Lower lobe of right lung (tissue), 2 donors: ENCODE measurements at regions not wholly inside any gene's neighbourhood (a gene's known extent, or its start where the extent isn't known, plus 50 kb on each side); places are given as distances from the start of the nearest gene placed in this dataset.

ENCODE experiments used
- ATAC-seq, 2 donors: fragments of 200-7000 bp; cut with Tn5 transposase; one replicate each; pipeline ENCODE4 v1.9.1; 2020 to 2022; ENCODE audit warnings: mild to moderate bottlenecking in 2 of 2, moderate library complexity in 2 of 2
- DNase-seq: peaks from one replicate; pipeline ENCODE4 v3.0.0-alpha.2; 2020
- H3K27ac ChIP-seq: fragments of 200-600 bp; one replicate; pipeline ENCODE4 v1.8.0; 2022
- H3K27me3 ChIP-seq: fragments of 200-600 bp; one replicate; pipeline ENCODE4 v1.8.0; 2022; ENCODE audit warnings: low read depth
- H3K36me3 ChIP-seq: fragments of 200-600 bp; one replicate; pipeline ENCODE4 v1.8.0; 2022; ENCODE audit warnings: mild to moderate bottlenecking
- H3K4me1 ChIP-seq: fragments of 200-600 bp; one replicate; pipeline ENCODE4 v1.8.0; 2022
- H3K4me3 ChIP-seq: fragments of 200-600 bp; one replicate; pipeline ENCODE4 v1.8.0; 2022; ENCODE audit warnings: mild to moderate bottlenecking
- H3K9me3 ChIP-seq: fragments of 200-600 bp; one replicate; pipeline ENCODE4 v1.8.0; 2022
- intact Hi-C: fragments of 100-400 bp; cut with DNase I; formaldehyde crosslinking; loops from one replicate; pipeline ENCODE4 v1.11.0; 2022
- TF ChIP-seq, protein P1 (sequence below): fragments of 200-600 bp; IDR thresholded peaks from one replicate; pipeline ENCODE4 v1.8.0; 2022; ENCODE audit warnings: antibody characterized with exemption, mild to moderate bottlenecking
- donor health status: DM: no; HTN: yes; CAD: no; lungs with severe emphysema.

DNA sequence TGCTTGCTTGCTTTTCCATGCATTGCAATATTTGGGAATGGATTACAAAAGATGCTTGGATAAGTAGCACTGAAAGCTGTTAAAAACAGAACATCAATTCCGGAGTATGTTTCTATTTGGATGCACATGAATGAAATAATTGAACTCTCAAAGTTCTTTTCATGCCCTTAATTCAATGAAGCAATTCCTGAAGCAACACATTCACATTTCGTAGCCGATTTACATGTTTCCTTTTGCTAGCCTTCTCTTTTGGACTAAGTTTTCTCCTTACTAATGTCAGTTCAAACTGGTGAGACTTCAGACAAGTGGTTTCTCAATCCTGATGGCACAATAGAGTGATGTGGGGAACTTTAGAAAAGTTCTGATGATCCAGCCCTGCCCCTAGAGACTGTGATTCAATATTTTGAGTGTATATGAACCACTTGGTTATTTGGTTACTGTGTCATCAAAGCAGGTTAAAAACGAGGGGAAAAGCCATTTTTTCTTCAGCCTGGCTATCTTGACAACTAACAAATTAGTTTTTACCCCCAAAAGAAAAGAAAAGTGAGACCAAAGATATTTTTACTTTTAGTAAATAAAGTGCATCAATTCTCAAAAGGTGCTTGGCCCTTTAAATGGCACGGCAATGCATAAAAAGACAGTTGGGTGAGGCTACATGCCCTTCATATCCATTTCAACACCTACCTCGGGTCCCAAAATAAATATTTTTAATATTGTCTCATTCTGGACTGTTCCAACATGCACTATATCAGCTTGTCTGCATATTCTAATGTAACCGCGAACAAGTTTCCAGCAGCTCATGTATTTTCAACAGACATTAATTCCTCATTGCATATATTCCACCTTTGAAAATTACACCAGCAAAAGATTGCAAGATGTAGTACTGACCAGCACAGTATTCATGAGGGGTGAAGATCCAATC is 90.1 kb upstream of the RPL34 start:
- no peaks in the 10 kb centered on the region for H3K9me3 ChIP-seq
- H3K4me1 ChIP-seq, result peaks cover 16% of the 10 kb centered on the region

DNA sequence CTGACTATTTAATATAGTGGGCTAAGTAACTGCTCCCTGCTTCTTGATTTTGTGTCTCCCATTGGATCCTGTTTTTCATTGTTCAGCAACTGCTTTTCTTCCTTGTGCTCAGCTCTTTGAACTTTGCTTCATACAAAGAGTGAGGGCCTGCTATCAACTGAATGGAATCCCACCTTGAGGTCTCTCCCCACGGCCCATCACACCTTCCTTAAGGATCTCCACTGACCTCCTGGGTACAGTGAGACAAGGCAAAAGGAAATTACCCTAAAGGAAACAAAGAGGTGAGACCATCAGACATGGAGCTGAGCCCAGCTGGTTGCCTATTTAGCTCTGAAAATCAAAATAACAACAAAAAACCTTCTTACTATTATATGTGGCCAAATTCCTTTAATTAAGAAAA is 91.3 kb upstream of the RPL34 start:
- Histone ChIP-seq H3K4me1 (peaks cover 16% of the 10 kb centered on the region), H3K27ac (no peak overlapping the region), H3K27me3 (no peaks in the 10 kb centered on the region), H3K36me3 (no peaks in the 10 kb centered on the region), H3K4me3 (no peak overlapping the region), H3K9me3 (no peaks in the 10 kb centered on the region)
- TF ChIP-seq, protein P1, sequence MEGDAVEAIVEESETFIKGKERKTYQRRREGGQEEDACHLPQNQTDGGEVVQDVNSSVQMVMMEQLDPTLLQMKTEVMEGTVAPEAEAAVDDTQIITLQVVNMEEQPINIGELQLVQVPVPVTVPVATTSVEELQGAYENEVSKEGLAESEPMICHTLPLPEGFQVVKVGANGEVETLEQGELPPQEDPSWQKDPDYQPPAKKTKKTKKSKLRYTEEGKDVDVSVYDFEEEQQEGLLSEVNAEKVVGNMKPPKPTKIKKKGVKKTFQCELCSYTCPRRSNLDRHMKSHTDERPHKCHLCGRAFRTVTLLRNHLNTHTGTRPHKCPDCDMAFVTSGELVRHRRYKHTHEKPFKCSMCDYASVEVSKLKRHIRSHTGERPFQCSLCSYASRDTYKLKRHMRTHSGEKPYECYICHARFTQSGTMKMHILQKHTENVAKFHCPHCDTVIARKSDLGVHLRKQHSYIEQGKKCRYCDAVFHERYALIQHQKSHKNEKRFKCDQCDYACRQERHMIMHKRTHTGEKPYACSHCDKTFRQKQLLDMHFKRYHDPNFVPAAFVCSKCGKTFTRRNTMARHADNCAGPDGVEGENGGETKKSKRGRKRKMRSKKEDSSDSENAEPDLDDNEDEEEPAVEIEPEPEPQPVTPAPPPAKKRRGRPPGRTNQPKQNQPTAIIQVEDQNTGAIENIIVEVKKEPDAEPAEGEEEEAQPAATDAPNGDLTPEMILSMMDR, result no peak
- intact Hi-C loops, result no loop called here
- ATAC-seq (no peak), DNase-seq (no peak)

More for the DNA sequence above, 90.1 kb upstream of the RPL34 start:
- DNase-seq, result no peak
- Histone ChIP-seq H3K36me3 (no peaks in the 10 kb centered on the region), H3K4me3 (no peak overlapping the region), H3K27ac (no peak overlapping the region), H3K27me3 (no peaks in the 10 kb centered on the region)
- ATAC-seq, result no peak
- intact Hi-C loops, result no loop called here
- TF ChIP-seq, protein P1, result no peak

DNA sequence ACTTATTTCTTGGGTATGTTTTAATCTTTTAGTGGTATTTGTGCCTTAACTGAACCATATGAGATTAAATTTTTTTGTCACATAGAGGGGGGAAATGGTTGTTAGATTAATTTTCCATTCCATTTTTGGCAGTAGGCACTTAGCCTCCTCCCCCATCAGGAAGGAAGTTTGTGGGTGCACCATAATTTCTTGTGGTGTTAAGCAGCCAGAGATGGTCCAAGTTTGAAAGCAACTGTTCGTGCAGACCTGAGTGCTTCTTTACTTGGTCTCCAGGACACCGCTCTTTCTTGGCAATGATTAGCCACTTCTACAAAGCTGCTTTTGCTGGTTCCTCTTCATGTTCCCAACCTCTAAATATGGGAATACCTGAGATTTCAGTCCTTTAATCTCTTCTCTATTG is 92.7 kb upstream of the RPL34 start:
- no peak for ATAC-seq
- intact Hi-C loops, result no loop called here

DNA sequence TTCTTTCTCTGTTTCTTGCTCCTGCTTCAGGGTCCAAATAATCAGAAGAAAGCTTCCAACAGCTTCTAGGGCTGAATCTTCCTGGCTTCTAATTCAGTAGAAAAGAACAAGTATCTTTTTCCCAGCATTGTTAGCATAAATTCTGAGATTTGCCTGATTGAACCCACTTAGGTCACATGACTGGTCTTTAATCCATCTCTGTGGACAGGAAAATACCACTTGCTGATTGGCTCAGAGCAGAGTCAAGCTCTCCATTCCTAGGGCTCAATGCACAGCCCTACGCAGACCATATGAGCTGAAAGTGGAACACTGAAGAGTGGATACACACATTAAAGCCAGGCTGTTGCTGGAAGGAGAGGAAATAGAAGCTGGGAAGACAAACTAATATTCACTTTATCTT is 99.6 kb upstream of the RPL34 start:
- Histone ChIP-seq H3K4me1 (no peaks in the 10 kb centered on the region), H3K27ac (no peak overlapping the region), H3K4me3 (no peak overlapping the region), H3K27me3 (no peaks in the 10 kb centered on the region), H3K36me3 (no peaks in the 10 kb centered on the region), H3K9me3 (no peaks in the 10 kb centered on the region)
- intact Hi-C loops, result no loop called here
- DNase-seq (no peak), ATAC-seq (no peak)
- TF ChIP-seq, protein P1, result no peak

More for the DNA sequence above, 92.7 kb upstream of the RPL34 start:
- Histone ChIP-seq H3K9me3 (no peaks in the 10 kb centered on the region), H3K4me3 (no peak overlapping the region), H3K27ac (no peak overlapping the region), H3K27me3 (no peaks in the 10 kb centered on the region), H3K36me3 (no peaks in the 10 kb centered on the region), H3K4me1 (peaks cover 16% of the 10 kb centered on the region)
- TF ChIP-seq, protein P1, result no peak
- DNase-seq, result no peak

DNA sequence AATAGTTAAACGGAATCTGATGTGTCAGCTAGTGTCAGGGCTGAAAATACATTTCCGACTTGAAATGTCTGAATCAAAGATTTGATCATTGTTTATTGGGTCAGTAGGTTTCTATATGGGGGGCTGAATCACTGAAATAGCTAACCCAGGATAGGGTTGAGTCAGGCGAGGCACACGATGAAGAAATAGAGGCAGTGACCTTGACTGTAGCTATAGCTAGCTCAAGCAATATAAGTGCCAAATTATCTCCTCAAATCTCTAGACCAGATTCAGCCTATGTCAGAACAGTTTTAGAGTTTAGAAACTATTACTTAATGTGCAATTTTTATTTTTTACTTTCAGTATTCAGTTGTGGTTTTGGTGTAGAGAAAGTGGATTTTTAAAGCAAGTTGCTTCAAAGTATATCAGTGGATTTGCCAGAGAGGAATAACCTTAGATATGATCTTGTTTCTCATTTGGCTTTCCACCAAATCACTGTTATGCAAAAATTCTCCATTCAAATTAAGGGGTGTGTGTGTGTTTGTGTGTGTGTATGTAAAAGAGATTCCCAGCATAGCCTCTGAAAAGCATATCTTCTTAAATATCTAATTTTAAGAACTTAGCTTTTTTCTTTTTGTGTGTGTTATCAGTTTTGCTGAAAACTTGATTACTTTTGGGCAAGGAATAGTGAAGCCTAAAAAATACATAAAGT is 100.3 kb upstream of the RPL34 start:
- no peak overlapping the region for H3K27ac ChIP-seq
- no peaks in the 10 kb centered on the region for H3K4me1 ChIP-seq
- intact Hi-C loops, result no loop called here
- no peak overlapping the region for H3K4me3 ChIP-seq
- DNase-seq, result no peak
- no peaks in the 10 kb centered on the region for H3K27me3 ChIP-seq
- no peak for ATAC-seq
- no peaks in the 10 kb centered on the region for H3K36me3 ChIP-seq
- no peaks in the 10 kb centered on the region for H3K9me3 ChIP-seq
- TF ChIP-seq, protein P1, result no peak
